ENCODE measurements at regions not wholly inside any gene's neighbourhood (a gene's known extent, or its start where the extent isn't known, plus 50 kb on each side); places are given as distances from the start of the nearest gene placed in this dataset.
"Not testable (repeated sequence)": the region's sequence is repeated elsewhere in the genome, so short reads cannot be mapped to it uniquely, and the experiment has no call there.

DNA sequence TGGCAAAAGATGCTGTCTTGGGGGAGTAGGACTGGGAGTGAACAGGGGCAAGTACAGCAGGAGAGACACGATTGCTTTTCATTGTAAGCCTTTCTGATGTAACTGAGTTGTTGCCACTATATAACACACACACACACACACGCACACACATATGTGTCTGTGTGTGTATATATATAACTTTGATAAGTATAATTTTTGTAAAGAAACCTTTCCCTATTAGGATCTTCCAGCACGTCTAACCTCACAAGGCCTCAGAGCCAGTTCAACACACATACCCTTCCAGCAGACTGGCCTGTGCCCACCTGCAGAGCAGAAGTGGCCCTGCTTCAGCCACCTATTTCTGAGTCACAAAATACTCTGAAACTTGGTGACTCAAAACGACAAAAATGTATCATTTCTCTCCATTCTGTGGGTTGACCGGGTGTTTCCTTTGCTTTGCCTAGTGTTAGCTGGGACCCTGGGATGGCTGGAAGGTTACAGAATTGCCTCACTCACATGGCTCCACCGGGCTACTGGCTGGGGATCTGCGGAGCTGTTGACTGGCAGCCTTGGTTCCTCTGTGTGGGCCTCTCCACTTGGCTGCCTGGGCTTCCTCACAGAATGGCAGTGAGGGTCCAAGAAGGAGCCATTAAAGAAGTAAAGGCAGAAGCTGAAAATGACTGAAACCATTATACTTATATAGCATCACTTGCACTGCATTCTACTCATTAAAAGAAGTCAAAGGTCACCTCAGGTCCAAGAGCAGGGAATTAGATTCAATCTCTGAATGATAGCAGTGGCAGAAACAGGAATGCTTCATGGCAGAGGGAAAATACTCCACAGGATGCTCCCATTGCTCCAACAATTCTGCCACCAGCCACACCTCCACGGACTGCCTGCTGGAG, 126.4 kb downstream of the BANF2 start:
- DNase-seq, result no peak
- in situ Hi-C loops (cut with HindIII; ENCODE audit: low pct_ligation_motif_present, low pct_unique_long_range_greater_than_20kb, low sequenced_read_pairs), result no loop called here

- in situ Hi-C loops (cut with HindIII; ENCODE audit: low pct_ligation_motif_present, low pct_unique_long_range_greater_than_20kb, low sequenced_read_pairs), result no loop called here
- DNase-seq, result no peak
Observed at GRCh38 chr20:17825252-17825959, 125.6 kb downstream of the BANF2 start.

- no peak for DNase-seq
- in situ Hi-C loops (cut with HindIII; ENCODE audit: low pct_ligation_motif_present, low pct_unique_long_range_greater_than_20kb, low sequenced_read_pairs), result no loop called here
Observed at GRCh38 chr20:17824676-17825251, 125.0 kb downstream of the BANF2 start.

GRCh38 chr20:17823409-17824144, 123.8 kb downstream of the BANF2 start:
- DNase-seq, result no peak
- in situ Hi-C loops (cut with HindIII; ENCODE audit: low pct_ligation_motif_present, low pct_unique_long_range_greater_than_20kb, low sequenced_read_pairs), result no loop called here

- DNase-seq, result no peak
- in situ Hi-C loops (cut with HindIII; ENCODE audit: low pct_ligation_motif_present, low pct_unique_long_range_greater_than_20kb, low sequenced_read_pairs), result no loop called here
Observed at GRCh38 chr20:17822540-17823408, 123.0 kb downstream of the BANF2 start.

- no peak for DNase-seq
- in situ Hi-C loops (cut with HindIII; ENCODE audit: low pct_ligation_motif_present, low pct_unique_long_range_greater_than_20kb, low sequenced_read_pairs), result no loop called here
Observed at GRCh38 chr20:17822039-17822438, 122.3 kb downstream of the BANF2 start.

DNA sequence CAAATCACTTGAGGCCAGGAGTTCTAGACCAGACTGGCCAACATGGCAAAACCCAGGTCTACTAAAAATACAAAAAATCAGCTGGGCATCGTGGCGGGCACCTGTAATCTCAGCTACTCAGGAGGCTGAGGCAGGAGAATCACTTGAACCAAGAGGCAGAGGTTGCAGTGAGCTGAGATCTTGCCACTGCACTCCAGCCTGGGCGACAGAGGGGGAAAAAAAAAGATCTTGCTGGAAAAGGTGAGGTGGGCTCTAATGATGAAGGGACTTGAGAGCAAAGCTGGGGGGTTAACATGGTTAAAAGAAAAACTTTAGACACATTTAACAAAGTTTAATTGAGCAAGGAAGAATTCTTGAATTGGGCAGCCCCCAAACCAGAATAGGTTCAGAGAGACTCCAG, 121.8 kb downstream of the BANF2 start:
- DNase-seq; in situ Hi-C loops (cut with HindIII; ENCODE audit: low pct_ligation_motif_present, low pct_unique_long_range_greater_than_20kb, low sequenced_read_pairs): not testable (repeated sequence)

GRCh38 chr20:17819395-17820093, 119.8 kb downstream of the BANF2 start:
- DNase-seq, result no peak
- in situ Hi-C loops (cut with HindIII; ENCODE audit: low pct_ligation_motif_present, low pct_unique_long_range_greater_than_20kb, low sequenced_read_pairs), result no loop called here

DNA sequence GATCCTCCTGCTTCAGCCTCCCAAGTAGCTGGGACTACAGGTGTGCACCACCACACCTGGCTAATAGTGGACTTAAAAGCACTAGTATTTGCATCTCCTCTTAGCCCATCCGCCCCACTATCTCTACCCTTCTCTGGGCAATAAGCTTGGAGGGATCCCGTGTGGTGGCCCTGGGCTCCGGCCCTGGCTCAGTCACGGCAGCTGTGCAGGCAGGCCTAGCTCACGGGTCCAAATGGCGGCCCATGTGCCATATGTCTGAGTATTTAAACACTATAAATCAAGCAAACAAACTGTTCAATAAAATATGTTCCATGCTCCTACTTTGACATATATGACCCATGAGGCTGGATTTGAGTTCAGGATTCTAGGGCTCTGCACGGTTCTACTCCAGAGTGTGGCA, 118.4 kb downstream of the BANF2 start:
- in situ Hi-C loops (cut with HindIII; ENCODE audit: low pct_ligation_motif_present, low pct_unique_long_range_greater_than_20kb, low sequenced_read_pairs), result no loop called here
- DNase-seq, result no peak

DNA sequence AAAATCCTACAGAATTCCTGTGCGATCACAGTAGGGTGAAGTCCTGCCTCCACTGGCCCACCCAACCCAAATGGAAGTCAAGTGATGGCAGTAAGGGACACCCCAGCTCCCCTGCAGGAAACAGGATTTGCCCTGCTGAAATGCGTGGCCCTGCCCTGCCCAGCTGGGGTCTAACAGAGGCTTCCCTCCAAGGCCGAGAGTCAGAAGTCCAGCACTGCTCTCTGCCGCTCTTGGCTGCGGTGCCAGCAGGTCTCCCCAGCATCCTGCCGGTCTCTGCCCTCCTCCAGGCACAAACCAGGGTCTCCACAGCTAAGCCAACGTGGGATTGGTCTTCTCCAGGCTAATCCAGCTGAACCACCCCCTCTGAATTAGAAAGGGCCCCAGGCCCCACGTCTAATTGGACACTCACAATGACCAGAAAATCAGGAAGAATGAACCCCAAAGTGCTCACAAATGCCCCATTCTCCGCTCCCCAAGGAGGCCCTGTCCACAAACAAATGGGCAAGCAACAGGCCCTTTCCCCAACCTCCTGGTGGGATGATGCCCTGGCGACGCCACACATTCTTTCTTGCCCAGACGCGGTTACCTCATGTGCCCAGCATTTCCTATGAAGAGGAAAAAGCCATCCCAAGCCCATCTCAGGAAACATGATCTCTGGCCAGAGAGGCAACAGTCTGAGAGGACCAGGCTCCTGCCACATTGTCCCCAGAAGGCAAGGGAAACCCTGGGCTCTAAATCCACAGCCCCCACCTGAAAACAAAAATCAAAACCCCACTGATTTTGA, 117.2 kb downstream of the BANF2 start:
- no peak for DNase-seq
- in situ Hi-C loops (cut with HindIII; ENCODE audit: low pct_ligation_motif_present, low pct_unique_long_range_greater_than_20kb, low sequenced_read_pairs), result no loop called here

GRCh38 chr20:17811628-17811965, 111.8 kb downstream of the BANF2 start:
- no peak for DNase-seq
- in situ Hi-C loops (cut with HindIII; ENCODE audit: low pct_ligation_motif_present, low pct_unique_long_range_greater_than_20kb, low sequenced_read_pairs), result no loop called here

- in situ Hi-C loops (cut with HindIII; ENCODE audit: low pct_ligation_motif_present, low pct_unique_long_range_greater_than_20kb, low sequenced_read_pairs), result no loop called here
- no peak for DNase-seq
Observed at GRCh38 chr20:17810847-17811627, 111.3 kb downstream of the BANF2 start.

- in situ Hi-C loops (cut with HindIII; ENCODE audit: low pct_ligation_motif_present, low pct_unique_long_range_greater_than_20kb, low sequenced_read_pairs), result no loop called here
- no peak for DNase-seq
Observed at GRCh38 chr20:17810062-17810631, 110.4 kb downstream of the BANF2 start.

- in situ Hi-C loops (cut with HindIII; ENCODE audit: low pct_ligation_motif_present, low pct_unique_long_range_greater_than_20kb, low sequenced_read_pairs), result no loop called here
- DNase-seq, result no peak
Observed at GRCh38 chr20:17809362-17810061, 109.7 kb downstream of the BANF2 start.

DNA sequence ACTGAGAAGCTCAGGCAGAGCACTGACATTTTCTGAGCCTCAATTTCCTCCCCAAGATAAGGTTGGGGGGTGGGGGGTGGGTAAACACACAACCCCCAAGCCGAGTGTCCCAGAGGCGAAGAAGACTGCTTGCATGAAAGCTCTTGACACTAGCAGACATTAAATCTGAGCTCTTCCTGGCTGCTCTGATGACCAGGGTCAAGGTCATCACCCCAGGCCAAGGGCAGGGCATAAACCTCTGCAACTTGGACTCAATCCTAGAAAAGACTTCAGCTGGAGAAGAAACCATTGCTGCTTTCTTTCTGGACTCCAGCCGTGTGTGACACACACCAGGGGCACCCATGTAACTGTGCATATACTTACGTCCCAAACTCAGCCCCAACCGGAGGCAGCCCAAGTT, 109.0 kb downstream of the BANF2 start:
- in situ Hi-C loops (cut with HindIII; ENCODE audit: low pct_ligation_motif_present, low pct_unique_long_range_greater_than_20kb, low sequenced_read_pairs), result no loop called here
- no peak for DNase-seq

Measured in ACHN (cell line).